GM23338 (cell line): ENCODE measurements at regions not wholly inside any gene's neighbourhood (a gene's known extent, or its start where the extent isn't known, plus 50 kb on each side); places are given as distances from the start of the nearest gene placed in this dataset.

Source experiments
- ATAC-seq: fragments of 200-7000 bp; cut with Tn5 transposase; 3 replicates; pipeline ENCODE4 v1.9.1; 2020
- DNase-seq: peaks from one replicate; pipeline ENCODE4 v3.0.0-alpha.2; 2015; ENCODE audit warnings: low spot score
- H2AFZ ChIP-seq: fragments of 200-600 bp; sonication (generic); 2 replicates; pipeline ENCODE4 v1.8.0; 2016; ENCODE audit warnings: antibody characterized with exemption, mild to moderate bottlenecking, moderate library complexity
- H3F3A ChIP-seq: fragments of 200-600 bp; sonication (generic); replicated peaks from 2 replicates; pipeline ENCODE4 v1.8.0; 2017; ENCODE audit warnings: antibody characterized with exemption, mixed run types, low read depth
- H3K27ac ChIP-seq: fragments of 200-600 bp; sonication (generic); 2 replicates; pipeline ENCODE4 v1.6.1; 2016; ENCODE audit warnings: low read depth
- H3K27me3 ChIP-seq: fragments of 200-600 bp; sonication (generic); 2 replicates; pipeline ENCODE4 v1.8.0; 2016; ENCODE audit warnings: mild to moderate bottlenecking, mixed run types, moderate library complexity; ENCODE audit not compliant: insufficient read depth
- H3K36me3 ChIP-seq: fragments of 200-600 bp; sonication (generic); 2 replicates; pipeline ENCODE4 v1.8.0; 2016; ENCODE audit warnings: mild to moderate bottlenecking; ENCODE audit not compliant: insufficient read depth
- H3K4me1 ChIP-seq: fragments of 200-600 bp; sonication (generic); 2 replicates; pipeline ENCODE4 v1.8.0; 2016; ENCODE audit warnings: mild to moderate bottlenecking, moderate library complexity; ENCODE audit not compliant: insufficient read depth
- H3K4me2 ChIP-seq: fragments of 200-600 bp; sonication (generic); 2 replicates; pipeline ENCODE4 v1.7.1; 2017; ENCODE audit warnings: mixed run types
- H3K4me3 ChIP-seq: fragments of 200-600 bp; sonication (generic); 2 replicates; pipeline ENCODE4 v1.6.1; 2016; ENCODE audit warnings: mixed run types
- H3K79me2 ChIP-seq: fragments of 200-600 bp; sonication (generic); replicated peaks from 2 replicates; pipeline ENCODE4 v1.8.0; 2017; ENCODE audit warnings: mild to moderate bottlenecking; ENCODE audit not compliant: insufficient read depth
- H3K9me2 ChIP-seq: fragments of 200-600 bp; sonication (generic); 2 replicates; pipeline ENCODE4 v1.8.0; 2017; ENCODE audit not compliant: insufficient read depth
- H4K20me1 ChIP-seq: fragments of 200-600 bp; sonication (generic); replicated peaks from 2 replicates; pipeline ENCODE4 v1.8.0; 2017; ENCODE audit warnings: mild to moderate bottlenecking; ENCODE audit not compliant: insufficient read depth
- H3K27ac Mint-ChIP-seq: 2 replicates; pipeline ENCODE4 v1.8.0; 2020; ENCODE audit warnings: inconsistent platforms, mild to moderate bottlenecking, moderate library complexity, mixed read lengths
- H3K27me3 Mint-ChIP-seq: 3 replicates; pipeline ENCODE4 v1.8.0; 2022; ENCODE audit warnings: low read depth, mild to moderate bottlenecking, moderate library complexity, mixed read lengths, inconsistent platforms; ENCODE audit not compliant: insufficient read depth, poor library complexity
- H3K36me3 Mint-ChIP-seq: 3 replicates; pipeline ENCODE4 v1.8.0; 2021; ENCODE audit warnings: low read depth, mild to moderate bottlenecking, inconsistent platforms, moderate library complexity, mixed read lengths
- H3K4me1 Mint-ChIP-seq: 3 replicates; pipeline ENCODE4 v1.8.0; 2020; ENCODE audit warnings: mild to moderate bottlenecking, inconsistent platforms, mixed read lengths
- H3K4me3 Mint-ChIP-seq: 3 replicates; pipeline ENCODE4 v1.8.0; 2021; ENCODE audit warnings: moderate library complexity, mild to moderate bottlenecking, inconsistent platforms, mixed read lengths
- H3K9me3 Mint-ChIP-seq: 3 replicates; pipeline ENCODE4 v1.8.0; 2020; ENCODE audit warnings: moderate library complexity, mild to moderate bottlenecking, inconsistent platforms, mixed read lengths
- CREB1 ChIP-seq: fragments of 250-450 bp; sonication (Bioruptor Pico); IDR thresholded peaks from 2 replicates; pipeline ENCODE4 v1.5.0; 2020; ENCODE audit warnings: low read depth, mild to moderate bottlenecking, moderate library complexity
- CTCF ChIP-seq, 2 experiments: fragments of 200-600 bp in 1 of 2; sonication (generic) in 1 of 2; conservative IDR thresholded peaks; 2 replicates each; pipeline versions ENCODE4 v1.5.1 to v1.6.1; 2016 to 2017; ENCODE audit warnings: antibody characterized with exemption in 2 of 2, low read depth in 2 of 2, mild to moderate bottlenecking in 2 of 2, moderate library complexity in 1 of 2
- ETS1 ChIP-seq: IDR thresholded peaks from 2 replicates; pipeline ENCODE4 v1.6.1; 2016; ENCODE audit warnings: antibody characterized with exemption
- EZH2phosphoT487 ChIP-seq: fragments of 200-600 bp; sonication (generic); IDR thresholded peaks from one replicate; pipeline ENCODE4 v1.8.1; 2018; ENCODE audit warnings: antibody characterized with exemption; ENCODE audit not compliant: unreplicated experiment
- NANOG ChIP-seq: IDR thresholded peaks from 2 replicates; pipeline ENCODE4 v1.6.1; 2016; ENCODE audit warnings: antibody characterized with exemption, borderline replicate concordance
- POLR2AphosphoS5 ChIP-seq: IDR thresholded peaks from 2 replicates; pipeline ENCODE4 v1.6.1; 2016; ENCODE audit warnings: antibody characterized with exemption, low read depth
- REST ChIP-seq: IDR thresholded peaks from one replicate; pipeline ENCODE4 v1.6.1; 2018; ENCODE audit warnings: antibody characterized with exemption; ENCODE audit not compliant: unreplicated experiment
- STAT1 ChIP-seq: IDR thresholded peaks from one replicate; pipeline ENCODE4 v1.6.1; 2016; ENCODE audit warnings: antibody characterized with exemption; ENCODE audit not compliant: unreplicated experiment
- ZNF331 ChIP-seq: fragments of 250-450 bp; sonication (Bioruptor Pico); IDR thresholded peaks from 2 replicates; pipeline ENCODE4 v1.5.0; 2020; ENCODE audit warnings: low read depth, mild to moderate bottlenecking, moderate library complexity
- ZNF462 ChIP-seq: fragments of 250-450 bp; sonication (Bioruptor Pico); IDR thresholded peaks from 2 replicates; pipeline ENCODE4 v1.5.0; 2020; ENCODE audit warnings: mild to moderate bottlenecking, moderate library complexity

GRCh38 chr5:138648841-138649240 is 73.6 kb upstream of the HSPA9 start (continued):
- TF ChIP-seq REST (no peak), NANOG (no peak), CREB1 (CRISPR knock-in tag) (no peak), ZNF331 (CRISPR knock-in tag) (no peak), ETS1 (no peak), STAT1 (no peak)

- Histone ChIP-seq H3K27me3 (no peaks in the 10 kb centered on the region), H3K4me3 (no peak overlapping the region), H3K79me2 (no peaks in the 10 kb centered on the region), H3K4me2 (no peak overlapping the region), H2AFZ (peak overlapping the region; percentile 72; the same call in 1 of the 2 replicates), H3K9me2 (no peaks in the 10 kb centered on the region), H3F3A (no peaks in the 10 kb centered on the region), H3K27ac (no peak overlapping the region), H3K36me3 (no peaks in the 10 kb centered on the region), H3K4me1 (peaks cover 26% of the 10 kb centered on the region), H4K20me1 (no peaks in the 10 kb centered on the region)
- DNase-seq (no peak), ATAC-seq (no peak)
- Mint-ChIP-seq H3K4me1 (peaks cover 38% of the 10 kb centered on the region), H3K27ac (no peak overlapping the region), H3K36me3 (no peaks in the 10 kb centered on the region; the same call in 2 of the 3 replicates), H3K27me3 (peaks cover 6% of the 10 kb centered on the region), H3K9me3 (no peaks in the 10 kb centered on the region), H3K4me3 (no peak overlapping the region)
- TF ChIP-seq CTCF (conservative IDR thresholded peaks at IDR 0.05; ENCODE audit: low read depth in 2 of 2) = no peak
- no peak for TF ChIP-seq ZNF331 (CRISPR knock-in tag)
- no peak for TF ChIP-seq CREB1 (CRISPR knock-in tag)
- no peak for TF ChIP-seq POLR2AphosphoS5
- no peak for TF ChIP-seq ZNF462 (CRISPR knock-in tag)
- no peak for TF ChIP-seq ETS1
- no peak for TF ChIP-seq STAT1
- TF ChIP-seq EZH2phosphoT487 = no peak
- no peak for TF ChIP-seq NANOG
Measured at GRCh38 chr5:138647794-138648410, 72.7 kb upstream of the HSPA9 start.
